Caco-2 (cell line): ENCODE measurements at regions not wholly inside any gene's neighbourhood (a gene's known extent, or its start where the extent isn't known, plus 50 kb on each side); places are given as distances from the start of the nearest gene placed in this dataset.

Source experiments
- BruUV-seq: library from RNA; stranded (reverse); fragments of 400-500 nt; replicated peaks from 2 replicates; lab custom pipeline; 2021; lab: Mats Ljungman, UMichigan
- CTCF ChIA-PET: fragments of 300-600 bp; sonication (Branson Sonifier 250); formaldehyde crosslinking; loops from one replicate; lab custom pipeline; 2022; ENCODE audit warnings: antibody characterized with exemption; lab: Charles Lee
- POLR2A ChIA-PET: fragments of 300-600 bp; sonication (Branson Sonifier 250); formaldehyde crosslinking; loops from one replicate; lab custom pipeline; 2022; ENCODE audit warnings: antibody characterized with exemption; lab: Charles Lee
- DNase-seq, 2 experiments: peaks; one replicate each; pipeline versions ENCODE4 v3.0.0 to v3.0.0-alpha.2; 2020 to 2022
- H3K27me3 ChIP-seq: replicated peaks from 2 replicates; pipeline ENCODE4 v1.6.0; 2011; ENCODE audit warnings: low read length; ENCODE audit not compliant: control insufficient read depth, insufficient read depth
- H3K36me3 ChIP-seq: 2 replicates; pipeline ENCODE4 v1.5.1; 2011; ENCODE audit warnings: low read length; ENCODE audit not compliant: control insufficient read depth, insufficient read depth
- H3K4me1 ChIP-seq: fragments of 250-450 bp; sonication (Bioruptor Pico); 2 replicates; pipeline ENCODE4 v1.5.1; 2020; ENCODE audit warnings: mild to moderate bottlenecking
- H3K4me3 ChIP-seq: 2 replicates; pipeline ENCODE4 v1.5.1; 2011; ENCODE audit warnings: low read depth, mild to moderate bottlenecking, control low read depth, low read length
- H3K9me3 ChIP-seq: fragments of 250-450 bp; sonication (Bioruptor Pico); 2 replicates; pipeline ENCODE4 v1.5.1; 2020; ENCODE audit warnings: mild to moderate bottlenecking, moderate library complexity
- H3K27ac Mint-ChIP-seq: one replicate; pipeline ENCODE4 v1.8.0; 2022; ENCODE audit warnings: mixed read lengths; ENCODE audit not compliant: unreplicated experiment
- H3K27me3 Mint-ChIP-seq: one replicate; pipeline ENCODE4 v1.8.0; 2022; ENCODE audit warnings: mixed read lengths; ENCODE audit not compliant: insufficient read depth, unreplicated experiment
- H3K36me3 Mint-ChIP-seq: one replicate; pipeline ENCODE4 v1.8.0; 2022; ENCODE audit warnings: mild to moderate bottlenecking, mixed read lengths; ENCODE audit not compliant: insufficient read depth, unreplicated experiment
- H3K4me1 Mint-ChIP-seq: one replicate; pipeline ENCODE4 v1.8.0; 2022; ENCODE audit warnings: low read depth, mixed read lengths; ENCODE audit not compliant: unreplicated experiment
- H3K4me3 Mint-ChIP-seq: one replicate; pipeline ENCODE4 v1.8.0; 2022; ENCODE audit warnings: mild to moderate bottlenecking, moderate library complexity, mixed read lengths; ENCODE audit not compliant: unreplicated experiment
- H3K9me3 Mint-ChIP-seq: one replicate; pipeline ENCODE4 v1.8.0; 2022; ENCODE audit warnings: mixed read lengths; ENCODE audit not compliant: unreplicated experiment
- intact Hi-C: fragments of 100-400 bp; cut with micrococcal nuclease; formaldehyde crosslinking; loops from one replicate; pipeline ENCODE4 v1.10.0; 2022; ENCODE audit not compliant: unreplicated experiment
- TF ChIP-seq, protein P1 (sequence below), 2 experiments: fragments of 200-600 bp in 1 of 2; IDR thresholded peaks; 1 replicate in 1 of 2; 2 replicates in 1 of 2; pipeline versions ENCODE4 v1.5.1 to v1.8.0; 2011 to 2022; ENCODE audit warnings: antibody characterized with exemption in 1 of 2, control low read depth in 1 of 2, inconsistent platforms in 1 of 2, low read depth in 1 of 2, low read length in 1 of 2, mild to moderate bottlenecking in 1 of 2, moderate library complexity in 1 of 2; ENCODE audit not compliant: insufficient read depth in 1 of 2, severe bottlenecking in 1 of 2, unreplicated experiment in 1 of 2

DNA sequence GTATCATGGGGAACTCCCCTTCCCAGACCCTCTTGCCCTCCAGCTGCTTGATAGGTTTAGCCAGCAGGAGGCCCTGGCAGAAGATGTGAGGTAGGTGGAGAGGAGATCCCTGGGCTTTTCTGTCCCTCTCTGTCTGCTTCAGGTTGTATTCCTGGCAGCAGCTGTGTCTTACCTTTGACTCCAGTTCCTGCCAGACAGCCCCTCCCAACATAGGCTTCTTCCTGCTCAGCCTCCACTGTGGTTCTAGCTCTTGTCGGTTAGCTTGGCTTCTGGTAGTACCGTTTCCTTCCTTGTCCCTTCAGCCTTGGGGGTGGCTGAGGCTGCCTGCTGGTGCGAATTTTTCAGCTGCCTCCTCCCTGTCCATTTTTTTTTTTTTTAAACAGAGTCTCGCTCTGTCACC is 215.7 kb upstream of the CRY1 start:
- no peaks in the 10 kb centered on the region for H3K36me3 Mint-ChIP-seq
- intact Hi-C loops, result no loop called here
- no peaks in the 10 kb centered on the region for H3K4me1 Mint-ChIP-seq
- no peak overlapping the region for H3K27ac Mint-ChIP-seq
- H3K9me3 ChIP-seq, result no peaks in the 10 kb centered on the region
- H3K4me3 Mint-ChIP-seq, result no peak overlapping the region
- no peaks in the 10 kb centered on the region for H3K27me3 ChIP-seq
- POLR2A ChIA-PET, result no interaction called here
- no peak for DNase-seq
- no TSS peak for BruUV-seq
- H3K36me3 ChIP-seq, result no peaks in the 10 kb centered on the region
- H3K9me3 Mint-ChIP-seq, result no peaks in the 10 kb centered on the region
- CTCF ChIA-PET, result no interaction called here
- no peak overlapping the region for H3K4me3 ChIP-seq
- peaks cover 13% of the 10 kb centered on the region for H3K27me3 Mint-ChIP-seq
- no peaks in the 10 kb centered on the region for H3K4me1 ChIP-seq
- TF ChIP-seq, protein P1, sequence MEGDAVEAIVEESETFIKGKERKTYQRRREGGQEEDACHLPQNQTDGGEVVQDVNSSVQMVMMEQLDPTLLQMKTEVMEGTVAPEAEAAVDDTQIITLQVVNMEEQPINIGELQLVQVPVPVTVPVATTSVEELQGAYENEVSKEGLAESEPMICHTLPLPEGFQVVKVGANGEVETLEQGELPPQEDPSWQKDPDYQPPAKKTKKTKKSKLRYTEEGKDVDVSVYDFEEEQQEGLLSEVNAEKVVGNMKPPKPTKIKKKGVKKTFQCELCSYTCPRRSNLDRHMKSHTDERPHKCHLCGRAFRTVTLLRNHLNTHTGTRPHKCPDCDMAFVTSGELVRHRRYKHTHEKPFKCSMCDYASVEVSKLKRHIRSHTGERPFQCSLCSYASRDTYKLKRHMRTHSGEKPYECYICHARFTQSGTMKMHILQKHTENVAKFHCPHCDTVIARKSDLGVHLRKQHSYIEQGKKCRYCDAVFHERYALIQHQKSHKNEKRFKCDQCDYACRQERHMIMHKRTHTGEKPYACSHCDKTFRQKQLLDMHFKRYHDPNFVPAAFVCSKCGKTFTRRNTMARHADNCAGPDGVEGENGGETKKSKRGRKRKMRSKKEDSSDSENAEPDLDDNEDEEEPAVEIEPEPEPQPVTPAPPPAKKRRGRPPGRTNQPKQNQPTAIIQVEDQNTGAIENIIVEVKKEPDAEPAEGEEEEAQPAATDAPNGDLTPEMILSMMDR (IDR thresholded peaks at IDR 0.05; ENCODE audit: insufficient read depth in 1 of 2, low read depth in 1 of 2, low read length in 1 of 2, severe bottlenecking in 1 of 2, unreplicated experiment in 1 of 2), result no peak

- no TSS peak for BruUV-seq
- peaks cover 22% of the 10 kb centered on the region for H3K27me3 Mint-ChIP-seq
- Histone ChIP-seq H3K4me1 (no peaks in the 10 kb centered on the region), H3K36me3 (no peaks in the 10 kb centered on the region), H3K4me3 (no peak overlapping the region), H3K9me3 (no peaks in the 10 kb centered on the region), H3K27me3 (no peaks in the 10 kb centered on the region)
- intact Hi-C loops, result no loop called here
- no peak overlapping the region for H3K27ac Mint-ChIP-seq
- H3K4me1 Mint-ChIP-seq, result no peaks in the 10 kb centered on the region
- CTCF ChIA-PET, result no interaction called here
- no peaks in the 10 kb centered on the region for H3K36me3 Mint-ChIP-seq
- no peak overlapping the region for H3K4me3 Mint-ChIP-seq
- POLR2A ChIA-PET, result interaction anchor here (0.6 kb wide), 1 partner anchor 50 kb away, joined by 4 read pairs; no protein-coding TSS in a partner anchor
- TF ChIP-seq, protein P1 (IDR thresholded peaks at IDR 0.05; ENCODE audit: insufficient read depth in 1 of 2, low read depth in 1 of 2, low read length in 1 of 2, severe bottlenecking in 1 of 2, unreplicated experiment in 1 of 2), result no peak
- H3K9me3 Mint-ChIP-seq, result no peaks in the 10 kb centered on the region
- DNase-seq, result no peak
Measured at GRCh38 chr12:107310621-107311020, 217.3 kb upstream of the CRY1 start.

DNA sequence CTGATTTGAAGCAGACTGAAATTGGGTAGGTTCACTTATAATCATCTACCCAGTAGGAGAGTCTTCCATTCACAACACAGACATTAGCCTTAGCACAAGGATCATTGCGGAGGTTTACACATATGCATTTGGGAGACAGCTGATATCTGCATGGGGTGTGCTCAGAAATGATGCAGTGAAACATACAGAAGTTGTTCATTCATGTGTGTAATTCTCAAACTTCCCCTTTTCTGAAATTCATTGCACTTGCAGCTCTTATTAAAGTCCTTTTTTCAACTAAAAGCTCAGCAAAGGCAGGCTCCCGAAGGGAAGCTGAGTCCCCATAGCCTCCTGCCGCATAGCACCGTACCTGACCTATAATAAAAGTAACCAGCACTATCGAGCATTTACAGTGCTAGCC is 218.3 kb upstream of the CRY1 start:
- CTCF ChIA-PET, result no interaction called here
- Histone ChIP-seq H3K36me3 (no peaks in the 10 kb centered on the region), H3K4me3 (no peak overlapping the region), H3K27me3 (no peaks in the 10 kb centered on the region), H3K9me3 (no peaks in the 10 kb centered on the region), H3K4me1 (no peaks in the 10 kb centered on the region)
- H3K27ac Mint-ChIP-seq, result no peak overlapping the region
- BruUV-seq, result no TSS peak
- peaks cover 23% of the 10 kb centered on the region for H3K27me3 Mint-ChIP-seq
- no peak for DNase-seq
- intact Hi-C loops, result no loop called here
- POLR2A ChIA-PET, result no interaction called here
- no peaks in the 10 kb centered on the region for H3K36me3 Mint-ChIP-seq
- TF ChIP-seq, protein P1 (IDR thresholded peaks at IDR 0.05; ENCODE audit: insufficient read depth in 1 of 2, low read depth in 1 of 2, low read length in 1 of 2, severe bottlenecking in 1 of 2, unreplicated experiment in 1 of 2), result no peak
- H3K4me1 Mint-ChIP-seq, result no peaks in the 10 kb centered on the region
- H3K4me3 Mint-ChIP-seq, result no peak overlapping the region
- H3K9me3 Mint-ChIP-seq, result no peaks in the 10 kb centered on the region
